ENCODE measurements at regions not wholly inside any gene's neighbourhood (a gene's known extent, or its start where the extent isn't known, plus 50 kb on each side); places are given as distances from the start of the nearest gene placed in this dataset.
"Not testable (repeated sequence)": the region's sequence is repeated elsewhere in the genome, so short reads cannot be mapped to it uniquely, and the experiment has no call there.

DNA sequence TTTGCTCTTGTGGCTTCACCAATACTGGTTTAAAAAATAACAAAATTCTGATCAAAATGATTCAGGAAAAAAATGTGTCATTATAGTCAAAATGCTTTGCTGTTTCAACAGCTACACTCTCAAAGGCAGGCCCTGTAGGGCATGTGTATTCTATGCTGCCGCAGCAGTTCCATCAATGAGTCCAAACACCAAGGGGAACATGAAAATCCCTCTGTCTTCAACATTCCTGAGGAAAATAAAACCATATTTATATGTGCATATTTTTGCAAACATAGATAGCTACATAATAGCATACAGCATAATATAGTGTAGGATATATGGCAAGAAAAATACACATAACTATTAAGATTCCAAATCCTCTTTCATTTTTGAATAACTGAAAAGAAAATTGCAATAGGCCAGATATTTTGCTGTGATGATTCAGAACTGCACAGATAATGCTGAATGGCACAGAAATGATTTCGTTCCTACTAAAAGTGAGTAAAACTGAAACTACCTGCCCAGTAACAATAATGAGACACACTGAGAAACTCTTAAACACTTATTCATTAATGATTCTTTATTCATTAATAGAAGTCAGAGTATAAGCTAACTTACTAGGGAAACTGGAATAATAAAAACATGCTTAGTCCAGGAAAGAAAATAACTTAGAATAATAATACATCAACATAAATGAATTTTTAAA is 343.8 kb downstream of the SUCLG1 start:
- Histone ChIP-seq H3K4me3 (ENCODE audit: low read length) (no peak overlapping the region), H3K27ac (ENCODE audit: low read length) (no peak overlapping the region), H3K4me1 (ENCODE audit: control insufficient read depth, insufficient read depth, low read length) (no peaks in the 10 kb centered on the region), H3K9me3 (ENCODE audit: control insufficient read depth, insufficient read depth, low read length) (no peaks in the 10 kb centered on the region), H3K27me3 (ENCODE audit: control insufficient read depth, insufficient read depth, low read length) (no peaks in the 10 kb centered on the region), H3K36me3 (ENCODE audit: control insufficient read depth, insufficient read depth, low read length) (no peaks in the 10 kb centered on the region)
- no CpG with 5 or more reads among the region's 2 CpGs for WGBS (ENCODE audit: insufficient coverage, insufficient read length)
- DNase-seq (ENCODE audit: low read depth, low spot score): no peak

DNA sequence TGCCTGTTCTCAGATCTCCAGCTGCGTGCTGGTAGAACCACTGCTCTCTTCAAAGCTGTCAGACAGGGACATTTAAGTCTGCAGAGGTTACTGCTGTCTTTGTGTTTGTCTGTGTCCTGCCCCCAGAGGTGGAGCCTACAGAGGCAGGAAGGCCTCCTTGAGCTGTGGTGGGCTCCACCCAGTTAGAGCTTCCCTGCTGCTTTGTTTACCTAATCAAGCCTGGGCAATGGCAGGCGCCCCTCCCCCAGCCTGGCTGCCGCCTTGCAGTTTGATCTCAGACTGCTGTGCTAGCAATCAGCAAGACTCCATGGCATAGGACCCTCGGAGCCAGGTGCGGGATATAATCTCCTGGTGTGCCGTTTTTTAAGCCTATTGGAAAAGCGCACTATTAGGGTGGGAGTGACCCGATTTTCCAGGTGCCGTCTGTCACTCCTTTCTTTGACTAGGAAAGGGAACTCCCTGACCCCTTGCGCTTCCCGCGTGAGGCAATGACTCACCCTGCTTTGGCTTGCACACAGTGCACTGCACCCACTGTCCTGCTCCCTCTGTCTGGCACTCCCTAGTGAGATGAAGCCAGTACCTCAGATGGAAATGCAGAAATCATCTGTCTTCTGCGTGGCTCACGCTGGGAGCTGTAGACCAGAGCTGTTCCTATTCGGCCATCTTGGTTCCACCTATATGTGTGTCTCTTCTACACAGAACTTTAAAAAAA is 355.1 kb downstream of the SUCLG1 start:
- not testable (repeated sequence) for H3K36me3 ChIP-seq (ENCODE audit: control insufficient read depth, insufficient read depth, low read length); H3K4me3 ChIP-seq (ENCODE audit: low read length); H3K27me3 ChIP-seq (ENCODE audit: control insufficient read depth, insufficient read depth, low read length); DNase-seq (ENCODE audit: low read depth, low spot score); H3K4me1 ChIP-seq (ENCODE audit: control insufficient read depth, insufficient read depth, low read length); H3K9me3 ChIP-seq (ENCODE audit: control insufficient read depth, insufficient read depth, low read length); H3K27ac ChIP-seq (ENCODE audit: low read length)
- WGBS (ENCODE audit: insufficient coverage, insufficient read length): no CpG with 5 or more reads among the region's 15 CpGs

GRCh38 chr2:84102274-84102673 is 356.8 kb downstream of the SUCLG1 start:
- Histone ChIP-seq H3K36me3 (ENCODE audit: control insufficient read depth, insufficient read depth, low read length) (no peaks in the 10 kb centered on the region), H3K27ac (ENCODE audit: low read length) (no peak overlapping the region), H3K9me3 (ENCODE audit: control insufficient read depth, insufficient read depth, low read length) (peaks cover 1% of the 10 kb centered on the region), H3K4me1 (ENCODE audit: control insufficient read depth, insufficient read depth, low read length) (no peaks in the 10 kb centered on the region), H3K27me3 (ENCODE audit: control insufficient read depth, insufficient read depth, low read length) (no peaks in the 10 kb centered on the region), H3K4me3 (ENCODE audit: low read length) (no peak overlapping the region)
- no CpG with 5 or more reads among the region's 2 CpGs for WGBS (ENCODE audit: insufficient coverage, insufficient read length)
- no peak for DNase-seq (ENCODE audit: low read depth, low spot score)

- H3K27me3 ChIP-seq (ENCODE audit: control insufficient read depth, insufficient read depth, low read length): no peaks in the 10 kb centered on the region
- no peaks in the 10 kb centered on the region for H3K4me1 ChIP-seq (ENCODE audit: control insufficient read depth, insufficient read depth, low read length)
- DNase-seq (ENCODE audit: low read depth, low spot score): no peak
- H3K4me3 ChIP-seq (ENCODE audit: low read length): no peak overlapping the region
- no peaks in the 10 kb centered on the region for H3K36me3 ChIP-seq (ENCODE audit: control insufficient read depth, insufficient read depth, low read length)
- H3K9me3 ChIP-seq (ENCODE audit: control insufficient read depth, insufficient read depth, low read length): no peaks in the 10 kb centered on the region; the same call in 1 of the 2 replicates
- H3K27ac ChIP-seq (ENCODE audit: low read length): no peak overlapping the region
Measured at GRCh38 chr2:84088656-84089055, 370.4 kb downstream of the SUCLG1 start.

DNA sequence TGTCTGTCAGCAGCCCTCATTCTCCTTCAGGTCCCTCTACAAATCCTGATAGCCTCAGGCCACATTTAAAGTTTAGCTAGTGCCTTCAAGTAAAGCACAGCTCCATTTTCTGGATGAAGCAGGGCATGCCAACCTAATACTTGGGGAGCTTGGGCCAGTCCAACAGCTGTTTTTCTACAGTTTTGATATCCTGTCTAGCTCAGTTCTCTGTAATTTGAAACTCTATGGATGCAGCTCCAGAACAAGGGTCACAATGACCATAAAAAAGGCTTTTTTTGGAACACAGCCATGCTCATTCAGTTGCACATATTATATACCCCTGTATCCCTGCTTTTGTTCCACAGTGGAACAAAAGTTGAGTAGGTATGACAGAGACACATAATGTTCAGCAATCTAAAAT is 373.5 kb downstream of the SUCLG1 start:
- H3K9me3 ChIP-seq (ENCODE audit: control insufficient read depth, insufficient read depth, low read length): no peaks in the 10 kb centered on the region; the same call in 1 of the 2 replicates
- no peaks in the 10 kb centered on the region for H3K36me3 ChIP-seq (ENCODE audit: control insufficient read depth, insufficient read depth, low read length)
- DNase-seq (ENCODE audit: low read depth, low spot score): no peak
- no peak overlapping the region for H3K27ac ChIP-seq (ENCODE audit: low read length)
- no peaks in the 10 kb centered on the region for H3K4me1 ChIP-seq (ENCODE audit: control insufficient read depth, insufficient read depth, low read length)
- no peaks in the 10 kb centered on the region for H3K27me3 ChIP-seq (ENCODE audit: control insufficient read depth, insufficient read depth, low read length)
- no peak overlapping the region for H3K4me3 ChIP-seq (ENCODE audit: low read length)

- Histone ChIP-seq H3K27ac (ENCODE audit: low read length) (no peak overlapping the region), H3K9me3 (ENCODE audit: control insufficient read depth, insufficient read depth, low read length) (no peaks in the 10 kb centered on the region; the same call in 1 of the 2 replicates), H3K27me3 (ENCODE audit: control insufficient read depth, insufficient read depth, low read length) (no peaks in the 10 kb centered on the region), H3K36me3 (ENCODE audit: control insufficient read depth, insufficient read depth, low read length) (no peaks in the 10 kb centered on the region), H3K4me1 (ENCODE audit: control insufficient read depth, insufficient read depth, low read length) (no peaks in the 10 kb centered on the region), H3K4me3 (ENCODE audit: low read length) (no peak overlapping the region)
- no peak for DNase-seq (ENCODE audit: low read depth, low spot score)
- WGBS (ENCODE audit: insufficient coverage, insufficient read length): no CpG with 5 or more reads among the region's 1 CpG
Measured at GRCh38 chr2:84084856-84085255, 374.2 kb downstream of the SUCLG1 start.

DNA sequence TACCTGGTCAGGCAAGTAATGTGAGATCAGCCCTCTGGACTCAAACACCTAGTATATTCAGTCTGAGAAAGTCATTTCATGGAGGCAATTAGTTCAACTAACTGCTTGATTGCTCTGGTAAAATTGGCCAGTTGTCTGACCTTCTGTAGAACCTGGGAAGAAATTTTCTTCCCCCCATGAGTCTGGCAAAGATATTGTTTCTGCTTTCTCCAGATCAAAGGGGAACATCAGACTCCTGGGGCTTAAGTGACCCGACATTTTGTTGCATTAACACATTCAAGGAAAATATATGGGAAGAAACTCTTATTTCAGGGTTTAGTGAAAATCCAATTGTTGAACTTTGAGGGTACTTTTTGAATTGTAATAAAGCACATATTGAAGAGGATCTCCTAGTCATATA is 375.1 kb downstream of the SUCLG1 start:
- DNase-seq (ENCODE audit: low read depth, low spot score): no peak
- no peaks in the 10 kb centered on the region for H3K36me3 ChIP-seq (ENCODE audit: control insufficient read depth, insufficient read depth, low read length)
- H3K9me3 ChIP-seq (ENCODE audit: control insufficient read depth, insufficient read depth, low read length): no peaks in the 10 kb centered on the region
- H3K4me3 ChIP-seq (ENCODE audit: low read length): no peak overlapping the region
- no peaks in the 10 kb centered on the region for H3K4me1 ChIP-seq (ENCODE audit: control insufficient read depth, insufficient read depth, low read length)
- no CpG with 5 or more reads among the region's 1 CpG for WGBS (ENCODE audit: insufficient coverage, insufficient read length)
- no peaks in the 10 kb centered on the region for H3K27me3 ChIP-seq (ENCODE audit: control insufficient read depth, insufficient read depth, low read length)
- H3K27ac ChIP-seq (ENCODE audit: low read length): no peak overlapping the region

GRCh38 chr2:84078471-84078870 is 380.6 kb downstream of the SUCLG1 start:
- Histone ChIP-seq H3K36me3 (ENCODE audit: control insufficient read depth, insufficient read depth, low read length) (no peaks in the 10 kb centered on the region), H3K4me1 (ENCODE audit: control insufficient read depth, insufficient read depth, low read length) (no peaks in the 10 kb centered on the region), H3K9me3 (ENCODE audit: control insufficient read depth, insufficient read depth, low read length) (no peaks in the 10 kb centered on the region), H3K27me3 (ENCODE audit: control insufficient read depth, insufficient read depth, low read length) (no peaks in the 10 kb centered on the region), H3K4me3 (ENCODE audit: low read length) (no peak overlapping the region), H3K27ac (ENCODE audit: low read length) (no peak overlapping the region)
- no peak for DNase-seq (ENCODE audit: low read depth, low spot score)
- WGBS (ENCODE audit: insufficient coverage, insufficient read length): no CpG with 5 or more reads among the region's 3 CpGs

GRCh38 chr2:84077496-84077895 is 381.6 kb downstream of the SUCLG1 start:
- Histone ChIP-seq H3K36me3 (ENCODE audit: control insufficient read depth, insufficient read depth, low read length) (no peaks in the 10 kb centered on the region), H3K4me3 (ENCODE audit: low read length) (no peak overlapping the region), H3K4me1 (ENCODE audit: control insufficient read depth, insufficient read depth, low read length) (no peaks in the 10 kb centered on the region), H3K9me3 (ENCODE audit: control insufficient read depth, insufficient read depth, low read length) (no peaks in the 10 kb centered on the region), H3K27ac (ENCODE audit: low read length) (no peak overlapping the region), H3K27me3 (ENCODE audit: control insufficient read depth, insufficient read depth, low read length) (no peaks in the 10 kb centered on the region)
- peak; percentile 18 for DNase-seq (ENCODE audit: low read depth, low spot score)
- WGBS (ENCODE audit: insufficient coverage, insufficient read length): no CpG with 5 or more reads among the region's 2 CpGs

DNA sequence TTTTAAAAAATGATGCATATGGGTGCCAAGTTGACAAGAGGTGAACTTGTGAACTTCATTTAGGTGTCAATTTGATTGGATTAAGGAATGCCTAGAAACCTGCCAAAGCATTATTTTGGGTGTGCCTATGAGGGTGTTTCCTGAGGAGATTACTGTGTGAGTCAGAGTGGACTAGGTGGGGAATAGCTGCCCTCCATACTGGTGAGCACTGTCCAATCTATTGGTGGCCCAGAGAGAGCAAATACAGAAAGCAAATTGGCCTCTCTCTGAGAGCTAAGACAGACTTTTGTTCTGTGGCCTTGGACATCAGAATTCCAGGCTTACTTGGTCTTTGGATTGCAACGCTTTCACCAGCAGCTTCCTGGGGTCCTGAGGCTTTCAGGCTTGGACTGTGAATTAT is 388.0 kb downstream of the SUCLG1 start:
- Histone ChIP-seq H3K27ac (ENCODE audit: low read length) (no peak overlapping the region), H3K4me3 (ENCODE audit: low read length) (no peak overlapping the region), H3K9me3 (ENCODE audit: control insufficient read depth, insufficient read depth, low read length) (no peaks in the 10 kb centered on the region), H3K36me3 (ENCODE audit: control insufficient read depth, insufficient read depth, low read length) (no peaks in the 10 kb centered on the region), H3K4me1 (ENCODE audit: control insufficient read depth, insufficient read depth, low read length) (no peaks in the 10 kb centered on the region), H3K27me3 (ENCODE audit: control insufficient read depth, insufficient read depth, low read length) (no peaks in the 10 kb centered on the region)
- WGBS (ENCODE audit: insufficient coverage, insufficient read length): no CpG with 5 or more reads among the region's 1 CpG
- no peak for DNase-seq (ENCODE audit: low read depth, low spot score)

- DNase-seq (ENCODE audit: low read depth, low spot score): no peak
- Histone ChIP-seq H3K4me3 (ENCODE audit: low read length) (no peak overlapping the region), H3K4me1 (ENCODE audit: control insufficient read depth, insufficient read depth, low read length) (no peaks in the 10 kb centered on the region), H3K9me3 (ENCODE audit: control insufficient read depth, insufficient read depth, low read length) (no peaks in the 10 kb centered on the region), H3K27me3 (ENCODE audit: control insufficient read depth, insufficient read depth, low read length) (no peaks in the 10 kb centered on the region), H3K36me3 (ENCODE audit: control insufficient read depth, insufficient read depth, low read length) (no peaks in the 10 kb centered on the region), H3K27ac (ENCODE audit: low read length) (no peak overlapping the region)
Measured at GRCh38 chr2:84065857-84066256, 393.2 kb downstream of the SUCLG1 start.

All from iPS DF 6.9 (cell line).